Upper lobe of left lung (tissue), 4 donors: ENCODE measurements at regions not wholly inside any gene's neighbourhood (a gene's known extent, or its start where the extent isn't known, plus 50 kb on each side); places are given as distances from the start of the nearest gene placed in this dataset.

Experiments
- CTCF ChIP-seq, 6 experiments: fragments of 450-650 bp in 4 of 6; fragments of 200-600 bp in 2 of 6; sonication (generic) in 2 of 6; IDR thresholded peaks; one replicate each; pipeline ENCODE4 v1.5.1; 2016 to 2019; ENCODE audit warnings: antibody characterized with exemption in 6 of 6
- EP300 ChIP-seq, 4 donors: sonication (generic); formaldehyde crosslinking; IDR thresholded peaks; one replicate each; pipeline ENCODE4 v1.5.1; 2017; ENCODE audit warnings: antibody characterized with exemption in 4 of 4, control low read depth in 2 of 4
- POLR2A ChIP-seq, 4 donors: fragments of 450-650 bp; IDR thresholded peaks; one replicate each; pipeline ENCODE4 v1.5.1; 2016 to 2017; ENCODE audit warnings: antibody characterized with exemption in 4 of 4, mild to moderate bottlenecking in 2 of 4
- POLR2AphosphoS5 ChIP-seq, 2 donors: sonication (generic); formaldehyde crosslinking; IDR thresholded peaks; one replicate each; pipeline ENCODE4 v1.5.1; 2017; ENCODE audit warnings: antibody characterized with exemption in 2 of 2

- TF ChIP-seq CTCF (IDR thresholded peaks at IDR 0.05): no peak
- no peak for TF ChIP-seq POLR2AphosphoS5 (IDR thresholded peaks at IDR 0.05)
- no peak for TF ChIP-seq POLR2A (IDR thresholded peaks at IDR 0.05)
- TF ChIP-seq EP300 (IDR thresholded peaks at IDR 0.05): no peak
Measured at GRCh38 chr9:26043431-26043830, 365.2 kb upstream of the TUSC1 start.
